GM18867 (cell line): ENCODE measurements at regions not wholly inside any gene's neighbourhood (a gene's known extent, or its start where the extent isn't known, plus 50 kb on each side); places are given as distances from the start of the nearest gene placed in this dataset.
"Not testable (repeated sequence)": the region's sequence is repeated elsewhere in the genome, so short reads cannot be mapped to it uniquely, and the experiment has no call there.

Experiments
- ATAC-seq: cut with Tn5 transposase; IDR thresholded peaks from one replicate; pipeline ENCODE4 v1.9.1; 2021; ENCODE audit warnings: mild to moderate bottlenecking, moderate library complexity; ENCODE audit not compliant: unreplicated experiment

DNA sequence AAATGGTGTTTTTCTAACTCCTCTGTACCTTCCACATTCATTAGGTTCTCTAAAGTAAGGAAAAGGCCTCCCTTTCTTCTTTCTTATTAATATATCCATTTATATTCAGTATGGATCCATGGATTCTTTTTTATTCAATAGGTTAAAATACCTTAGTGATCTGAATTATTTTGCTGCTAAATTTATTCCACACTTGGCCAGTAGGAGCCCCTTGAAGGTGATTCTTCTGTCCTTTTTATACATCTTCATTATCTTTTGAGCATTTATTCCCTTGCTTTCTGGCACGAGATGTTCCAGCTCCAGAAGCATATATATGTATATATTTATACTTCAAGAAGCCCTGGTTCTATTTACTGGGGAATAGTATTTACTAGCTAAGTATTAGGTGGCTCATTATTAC lies 311.8 kb upstream of the SGCD start:
- no peak for ATAC-seq

DNA sequence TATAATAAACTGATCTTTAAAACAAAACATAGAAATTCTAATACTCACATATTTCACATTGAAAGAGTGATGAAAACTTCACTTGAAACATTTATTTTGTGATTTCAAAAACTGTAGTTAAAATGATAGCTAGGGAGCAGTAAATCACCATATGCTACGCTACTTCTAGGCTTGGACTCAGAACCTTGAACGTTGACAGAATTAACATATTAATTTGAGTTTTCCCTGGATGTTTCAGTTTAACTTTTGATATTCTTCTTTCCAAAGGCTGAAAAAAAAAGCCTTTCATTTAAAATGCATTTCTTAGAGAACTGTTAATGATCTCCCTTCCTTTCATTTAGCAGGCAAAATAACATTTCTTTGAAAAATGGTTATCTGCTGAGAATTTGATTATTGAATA lies 307.8 kb upstream of the SGCD start:
- ATAC-seq = no peak

DNA sequence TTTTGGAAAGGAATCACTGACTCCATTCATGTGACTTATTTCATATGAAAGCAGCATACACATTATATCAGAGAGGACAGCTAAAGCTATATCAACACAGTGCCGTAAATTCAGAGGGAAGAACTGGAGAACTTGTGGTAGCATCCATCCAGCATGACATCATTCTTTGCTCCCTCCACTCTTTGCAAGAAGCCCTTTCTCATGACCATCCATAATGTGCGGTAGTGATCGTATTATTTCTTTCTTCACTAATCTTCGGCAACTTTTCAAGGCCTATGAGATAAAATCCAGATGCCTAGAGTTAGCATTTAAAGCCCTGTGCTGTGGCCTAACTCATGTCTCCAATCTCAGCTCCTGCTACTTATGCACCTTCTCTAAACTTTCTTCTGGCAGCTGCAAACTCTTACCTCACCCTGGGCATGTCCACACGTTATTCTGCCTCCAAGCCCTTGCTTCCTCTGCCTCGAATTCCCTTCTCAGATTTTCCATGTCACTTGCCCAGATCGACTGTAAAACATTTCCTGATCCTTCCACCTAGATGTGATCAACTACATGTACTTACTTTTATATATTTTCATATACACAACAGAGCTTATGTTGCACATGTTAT lies 307.3 kb upstream of the SGCD start:
- ATAC-seq = no peak

DNA sequence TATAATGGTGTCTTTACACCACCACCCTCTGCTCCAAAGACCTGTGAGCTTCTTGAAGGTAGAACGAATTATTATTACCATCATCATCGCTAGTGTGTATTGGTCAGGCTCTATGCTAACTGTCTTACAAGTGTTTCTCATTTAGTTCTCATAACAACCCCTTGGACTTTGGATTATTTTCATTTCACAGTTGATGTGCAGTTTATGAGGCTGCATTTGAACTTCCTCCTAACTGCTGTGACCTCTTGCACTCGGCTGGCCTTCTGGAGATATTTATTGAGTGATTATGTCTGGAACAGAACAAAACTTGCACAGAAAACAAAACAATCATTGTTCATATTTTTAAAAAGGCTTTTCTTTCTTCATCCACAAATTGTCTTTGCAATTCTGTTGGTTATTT lies 306.3 kb upstream of the SGCD start:
- ATAC-seq = no peak

DNA sequence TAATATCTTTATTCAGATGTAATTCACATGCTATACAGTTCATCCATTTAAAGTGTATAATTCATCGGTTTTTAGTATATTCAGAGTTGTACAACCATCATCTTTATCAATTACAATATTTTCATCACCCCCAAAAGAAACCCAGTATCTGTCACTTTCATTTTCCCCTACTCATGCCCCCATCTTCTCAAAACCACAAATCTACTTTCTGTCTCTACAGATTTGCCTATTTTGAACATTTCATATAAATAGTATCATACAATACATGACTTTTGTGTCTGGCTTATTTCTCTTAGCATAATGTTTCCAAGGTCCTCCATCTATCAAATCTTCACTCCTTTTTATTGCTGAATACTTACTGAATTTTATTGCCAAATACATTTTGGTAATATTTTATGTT lies 305.1 kb upstream of the SGCD start:
- ATAC-seq = peak; percentile 80

DNA sequence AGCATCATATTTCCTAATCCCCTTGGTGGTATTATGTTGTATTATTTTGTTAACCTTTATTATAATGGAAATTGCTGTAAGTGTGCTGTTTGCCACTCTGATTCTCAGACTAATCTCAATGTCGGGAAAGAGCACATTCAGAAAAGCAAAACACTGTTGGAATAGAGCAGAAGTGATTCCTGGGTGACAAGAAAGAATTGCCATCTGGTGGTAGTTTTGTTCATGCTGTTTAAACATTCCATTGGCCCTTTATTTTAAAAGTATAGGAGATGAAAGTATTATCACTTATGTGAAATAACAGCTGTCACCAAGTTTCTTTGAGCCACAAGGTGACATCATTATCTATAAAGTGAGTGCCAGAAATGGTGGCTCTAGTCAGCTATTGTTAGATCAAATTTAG lies 301.3 kb upstream of the SGCD start:
- no peak for ATAC-seq

DNA sequence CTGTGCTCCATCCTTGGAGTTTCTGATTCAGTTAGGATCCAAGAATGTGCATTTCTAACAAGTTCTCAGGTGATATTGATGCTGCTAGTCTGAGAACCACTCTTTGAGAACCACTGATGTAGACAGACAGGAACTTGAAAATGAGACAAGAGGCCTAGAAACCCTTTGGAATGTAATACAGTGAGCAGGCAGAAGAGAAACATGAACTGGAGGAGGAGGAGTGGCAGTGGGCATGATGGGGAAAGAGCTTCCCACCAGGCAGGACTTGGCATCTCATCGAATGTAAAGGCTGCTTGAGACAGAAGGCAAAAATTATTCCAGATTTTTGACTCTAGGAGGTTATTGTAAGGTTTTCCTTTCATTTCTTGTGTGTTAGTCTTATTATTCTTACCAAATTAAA lies 295.8 kb upstream of the SGCD start:
- no peak for ATAC-seq

DNA sequence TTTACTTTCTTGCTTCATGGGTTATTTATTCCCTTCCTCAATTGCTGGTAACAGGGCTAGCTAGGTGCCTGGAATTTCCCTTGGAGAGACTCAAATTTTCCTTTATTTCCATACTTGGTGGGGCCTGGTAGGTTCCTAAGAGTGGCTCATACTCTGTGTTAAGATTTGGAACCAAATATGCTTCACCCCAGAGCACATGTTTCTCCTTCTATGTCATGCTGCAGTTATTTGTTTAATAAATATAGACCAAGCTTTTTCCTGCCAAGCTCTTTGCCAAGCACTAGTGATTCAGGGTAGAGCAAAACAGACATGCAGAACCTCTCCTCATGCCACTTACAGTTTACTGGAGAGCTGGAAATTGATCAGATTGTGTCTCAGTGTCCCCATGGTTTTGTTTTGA lies 290.3 kb upstream of the SGCD start:
- no peak for ATAC-seq

DNA sequence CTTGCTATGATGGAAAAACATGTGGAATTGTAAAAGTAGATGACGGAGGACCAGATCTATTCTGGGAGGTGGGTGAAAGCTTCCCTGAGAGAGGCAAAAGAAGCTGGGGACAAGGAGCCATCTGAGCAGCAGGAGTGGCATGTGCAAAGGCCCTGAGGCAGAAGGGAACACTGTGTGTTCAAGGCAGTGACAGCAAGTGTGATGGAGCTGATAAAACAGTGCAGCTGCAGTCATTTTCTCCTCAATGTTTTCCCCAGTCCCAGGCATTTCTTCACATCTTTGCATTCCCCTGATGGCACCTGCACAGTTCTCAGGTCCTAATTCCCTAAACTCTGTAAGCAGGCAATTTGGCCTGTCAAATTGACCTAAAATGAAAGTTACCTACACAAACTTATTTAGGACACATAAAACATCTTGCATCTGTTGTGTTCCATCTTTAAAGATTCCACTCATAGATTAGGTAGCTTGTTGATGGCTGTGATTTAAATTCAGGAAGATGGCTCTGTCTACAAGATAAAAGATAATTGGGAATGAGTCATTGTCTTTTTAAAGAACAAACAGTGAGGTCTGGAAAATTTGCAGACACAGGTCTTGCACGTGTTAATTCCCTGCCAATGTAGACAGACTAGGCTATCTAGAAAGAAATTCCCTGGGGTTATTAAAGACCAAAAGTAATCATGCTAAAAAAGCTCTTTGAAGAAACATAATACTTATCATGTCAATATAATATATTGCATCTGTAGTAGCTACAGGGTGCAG lies 289.6 kb upstream of the SGCD start:
- no peak for ATAC-seq

DNA sequence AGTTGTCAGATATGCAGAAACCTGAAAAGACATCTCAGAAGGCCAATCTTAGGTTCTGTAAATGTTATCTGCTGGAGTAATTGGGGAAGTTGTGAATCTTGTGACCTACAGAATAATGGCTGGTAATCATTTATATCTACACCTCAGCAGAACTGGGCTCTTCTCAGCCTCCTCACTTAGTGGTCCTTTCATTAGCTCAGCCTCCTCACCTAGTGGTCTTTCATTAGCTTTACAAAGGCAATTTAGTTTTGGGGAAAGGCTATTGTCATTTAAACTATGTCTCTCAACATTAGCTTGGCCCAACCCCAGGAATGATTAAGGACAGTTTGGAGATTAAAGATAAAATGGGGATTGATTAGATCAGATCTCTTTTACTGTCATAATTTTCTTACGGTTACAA lies 284.2 kb upstream of the SGCD start:
- ATAC-seq = no peak

DNA sequence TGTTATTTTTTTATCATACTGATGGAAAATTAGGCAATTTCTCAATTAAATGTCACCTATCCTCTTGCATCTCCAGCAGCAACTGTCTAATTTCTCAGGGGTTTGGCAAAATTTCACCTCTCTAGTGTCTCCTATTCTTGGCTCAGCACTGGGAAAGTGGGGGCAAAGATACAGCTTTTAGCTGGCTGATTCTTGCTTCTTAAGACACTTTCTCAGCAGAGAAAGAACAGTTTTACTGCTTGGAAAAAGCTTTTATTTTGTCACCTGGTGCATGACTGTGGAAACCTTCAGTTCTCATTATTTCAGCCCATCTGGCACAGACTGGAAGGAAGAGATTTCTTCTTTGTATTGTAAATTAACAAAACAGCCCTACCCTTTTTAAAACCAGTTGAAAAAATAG lies 283.6 kb upstream of the SGCD start:
- ATAC-seq = no peak

DNA sequence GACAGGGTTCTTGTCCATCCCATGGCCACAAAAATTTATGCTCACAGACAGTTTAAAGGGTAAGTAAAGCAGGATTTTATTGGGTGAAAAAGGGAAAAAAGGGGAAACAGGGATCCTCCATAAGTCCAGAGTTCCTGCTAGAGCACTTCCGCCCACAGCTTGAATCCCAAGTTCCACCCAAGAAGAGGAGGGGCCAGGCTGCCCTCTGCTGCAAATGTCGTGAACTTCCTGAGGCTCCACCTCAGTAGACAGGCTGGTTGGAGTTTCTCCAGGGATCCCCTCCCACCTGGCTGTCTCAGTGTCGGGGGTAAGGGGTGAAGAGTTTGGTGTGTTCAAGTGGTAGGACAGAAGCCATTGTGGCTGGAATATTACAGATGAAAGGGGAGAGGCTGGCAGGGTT lies 275.0 kb upstream of the SGCD start:
- no peak for ATAC-seq

DNA sequence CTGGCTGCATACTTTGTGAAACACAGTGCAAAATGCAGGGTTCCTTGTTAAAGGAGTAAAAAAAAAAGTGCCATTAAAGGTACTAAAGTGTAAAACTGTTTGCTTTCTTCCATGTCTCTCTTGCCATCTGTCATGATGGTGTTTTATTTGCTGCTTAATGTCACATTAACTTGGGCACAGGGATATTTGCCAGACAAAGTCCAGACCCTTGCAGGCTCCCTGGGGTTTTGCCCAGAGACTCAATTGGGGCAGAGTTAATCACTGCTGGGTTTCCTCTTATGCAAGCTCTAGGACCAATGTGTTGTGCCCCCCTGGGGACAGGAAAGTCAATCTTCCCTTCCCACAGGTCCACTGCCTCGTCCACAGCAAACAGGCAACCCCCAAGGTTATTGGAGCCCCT lies 274.3 kb upstream of the SGCD start:
- ATAC-seq = no peak

DNA sequence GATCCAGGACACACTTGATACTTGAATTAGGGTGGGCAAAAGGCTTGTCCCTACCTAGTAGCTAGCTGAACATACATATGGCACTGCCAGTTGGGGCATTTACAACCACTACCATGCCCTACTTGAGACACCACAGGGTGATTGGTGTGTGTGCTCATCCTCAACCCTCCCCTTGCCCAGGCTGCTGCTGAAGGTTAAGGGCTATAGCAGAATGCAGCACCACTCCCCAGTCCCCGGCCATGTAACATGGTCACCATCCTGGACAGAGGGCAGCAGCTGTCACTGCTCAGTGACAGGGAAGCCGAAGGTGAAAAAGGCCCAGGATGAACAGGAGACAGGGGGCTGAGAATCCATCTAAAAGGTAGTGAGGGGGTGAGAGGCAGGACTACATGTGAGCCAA lies 273.9 kb upstream of the SGCD start:
- ATAC-seq = no peak

DNA sequence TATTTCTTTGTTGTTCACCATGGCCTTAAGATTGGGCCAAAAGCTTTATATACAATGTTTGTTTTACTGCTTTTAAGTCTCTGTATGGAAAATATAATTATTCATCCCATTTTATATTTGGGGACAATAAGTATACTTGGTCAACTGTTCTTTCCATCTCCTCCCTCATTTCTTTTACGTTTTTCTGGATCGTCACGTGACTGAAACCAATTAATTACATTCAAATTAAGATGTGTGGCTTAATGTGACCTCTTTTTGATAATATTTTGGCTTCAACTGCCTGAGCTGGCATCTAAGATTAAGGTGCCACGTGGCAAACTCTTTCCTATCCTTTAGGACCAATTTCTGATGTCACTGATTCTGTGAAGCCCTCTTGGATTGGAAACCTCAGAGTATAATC lies 250.1 kb upstream of the SGCD start:
- no peak for ATAC-seq

DNA sequence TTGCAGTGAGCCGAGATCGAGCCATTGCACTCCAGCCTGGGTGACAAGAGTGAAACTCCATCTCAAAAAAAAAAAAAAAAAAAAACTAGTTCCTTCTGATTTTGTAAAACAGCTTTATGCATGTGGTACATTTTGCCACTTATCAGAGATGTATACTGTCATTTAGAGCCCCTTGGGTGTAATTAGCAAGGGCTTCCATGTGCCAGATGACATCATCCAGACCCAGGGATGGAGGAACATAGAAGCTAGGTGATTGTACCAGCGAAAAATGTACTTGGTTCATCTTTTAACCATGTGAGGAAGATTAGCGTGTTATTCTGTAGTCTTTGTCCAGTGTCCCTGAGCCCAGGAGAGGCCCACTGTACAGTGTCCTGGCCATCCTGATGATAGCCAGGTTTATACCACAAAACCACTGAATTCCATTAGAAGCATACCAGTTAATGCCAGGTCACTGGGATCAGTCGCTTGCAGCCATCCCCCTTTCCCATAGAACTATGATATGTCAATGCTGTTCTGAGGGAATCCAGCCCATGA lies 239.3 kb upstream of the SGCD start:
- no peak for ATAC-seq

DNA sequence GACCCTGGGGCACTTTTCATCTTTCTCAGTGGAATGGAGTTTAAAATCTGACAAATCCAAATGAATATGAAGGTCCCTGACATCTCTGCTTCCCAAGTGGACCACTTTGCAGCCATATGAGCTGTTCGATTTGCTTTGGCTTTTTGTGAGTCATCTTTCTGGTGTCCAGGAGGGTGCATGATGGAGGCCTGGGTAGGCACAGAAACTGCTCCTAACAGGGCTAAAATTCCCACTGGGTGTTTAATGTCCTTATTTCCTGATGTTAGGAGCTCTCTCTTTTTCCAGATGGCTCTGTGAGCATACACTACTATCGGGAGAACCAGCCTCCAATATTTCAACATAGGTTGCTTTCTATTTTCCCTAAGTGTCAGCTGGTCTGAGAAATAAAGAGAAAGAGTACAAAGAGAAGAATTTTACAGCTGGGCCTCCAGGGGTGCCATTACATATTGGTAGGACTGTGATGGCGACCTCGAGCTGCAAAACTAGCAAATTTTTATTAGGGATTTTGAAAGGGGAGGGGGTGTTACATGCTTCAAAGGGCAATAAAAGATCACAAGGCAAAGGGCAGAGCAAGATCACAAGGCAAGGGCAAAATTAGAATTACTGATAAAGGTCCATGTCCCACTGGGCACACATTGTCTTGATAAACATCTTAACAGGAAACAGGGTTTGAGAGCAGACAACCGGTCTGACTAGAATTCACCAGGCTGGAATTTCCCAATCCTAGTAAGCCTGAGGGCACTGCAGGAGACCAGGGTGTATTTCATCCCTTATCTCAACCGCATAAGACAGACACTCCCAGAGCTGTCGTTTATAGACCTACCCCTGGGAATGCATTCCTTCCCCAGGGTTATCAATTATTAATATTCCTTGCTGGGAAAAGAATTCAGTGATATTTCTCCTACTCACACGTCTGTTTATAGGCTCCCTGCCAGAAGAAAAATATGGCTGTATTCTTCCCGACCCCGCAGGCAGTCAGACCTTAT lies 236.7 kb upstream of the SGCD start:
- not testable (repeated sequence) for ATAC-seq

DNA sequence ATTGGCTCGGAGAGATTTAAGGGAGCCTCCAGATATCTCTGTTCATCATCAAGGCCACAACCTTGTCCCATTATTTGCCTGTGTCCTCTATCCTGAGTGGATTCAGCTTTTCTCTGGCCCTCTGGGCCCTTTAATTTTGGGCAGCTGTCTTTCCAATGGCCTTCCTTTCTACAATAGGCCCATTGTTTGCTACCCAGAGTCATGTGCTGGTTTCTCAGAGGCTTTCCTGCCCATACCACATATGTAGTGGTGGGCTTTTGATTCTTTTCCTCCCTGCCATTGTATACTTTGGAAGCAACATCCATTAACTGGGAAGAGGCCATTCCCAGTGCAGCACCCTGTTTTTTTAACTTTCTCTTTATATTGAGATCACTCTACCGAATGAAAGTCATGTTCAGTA lies 233.9 kb upstream of the SGCD start:
- no peak for ATAC-seq

DNA sequence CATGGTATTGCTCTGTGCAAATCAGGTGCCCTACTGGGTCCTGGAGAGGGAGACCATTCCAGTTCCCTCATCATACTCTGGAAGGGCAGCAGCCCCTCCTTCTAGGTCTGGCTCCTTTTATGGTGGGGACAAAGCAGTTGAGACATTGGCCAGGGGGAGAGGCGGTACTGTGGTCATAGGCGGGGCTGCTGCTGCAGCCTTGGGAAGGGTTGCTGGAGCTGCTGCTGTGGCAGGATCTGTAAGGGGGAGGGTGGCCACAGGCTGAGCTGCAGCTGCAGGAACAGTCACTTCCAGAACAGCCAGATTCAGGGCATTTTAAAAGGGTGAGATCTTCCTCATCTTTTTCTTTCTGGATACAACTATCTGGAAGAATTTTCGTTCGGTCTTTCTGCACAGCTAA lies 233.0 kb upstream of the SGCD start:
- no peak for ATAC-seq

DNA sequence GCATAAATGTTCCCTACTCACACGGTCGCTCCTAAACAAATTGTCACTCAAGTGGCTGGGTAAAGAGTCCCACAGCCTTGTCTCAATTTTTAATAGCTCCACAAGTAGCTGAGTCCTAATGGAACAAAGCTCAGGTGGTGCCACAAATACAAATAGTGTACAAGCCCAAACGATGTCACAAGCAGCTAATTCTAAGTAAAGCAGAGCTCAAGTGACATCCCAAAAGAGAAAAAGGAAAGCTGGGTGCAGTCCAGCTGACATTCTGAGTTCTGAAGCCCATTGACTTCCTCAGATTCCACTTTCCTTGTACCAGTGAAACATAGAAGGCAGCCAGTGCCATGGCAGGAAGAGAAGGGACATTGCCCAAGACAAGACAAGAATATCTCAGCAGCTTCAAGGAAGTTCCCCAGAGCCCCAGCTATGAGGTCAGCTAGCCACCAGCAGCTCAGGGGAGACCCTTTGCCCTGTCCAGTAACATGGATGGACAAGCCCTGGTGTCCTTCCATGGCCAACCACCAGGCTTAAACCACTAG lies 231.2 kb upstream of the SGCD start:
- no peak for ATAC-seq

DNA sequence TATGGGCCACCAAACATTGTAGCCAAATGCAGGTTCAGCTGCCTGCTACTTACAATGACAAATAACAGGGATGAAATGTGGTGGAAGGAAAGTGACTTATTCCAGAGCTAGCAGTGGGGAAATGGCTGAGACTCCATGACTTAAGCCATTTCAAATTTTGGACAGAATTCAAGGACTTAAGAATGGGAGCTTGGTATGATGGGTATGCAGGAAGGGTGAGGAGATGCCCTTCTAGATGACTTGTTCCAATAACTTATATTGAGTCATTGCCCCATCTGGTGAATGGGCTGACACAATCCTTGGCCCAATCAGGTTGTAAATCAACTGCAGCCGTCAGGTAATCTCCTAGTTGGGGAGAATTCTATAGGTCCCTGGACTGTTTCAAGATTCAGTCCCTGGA lies 230.7 kb upstream of the SGCD start:
- no peak for ATAC-seq
